SJSA1 (cell line): ENCODE measurements at regions not wholly inside any gene's neighbourhood (a gene's known extent, or its start where the extent isn't known, plus 50 kb on each side); places are given as distances from the start of the nearest gene placed in this dataset.
"Not testable (repeated sequence)": the region's sequence is repeated elsewhere in the genome, so short reads cannot be mapped to it uniquely, and the experiment has no call there.

Experiments
- DNase-seq, 2 experiments: peaks; one replicate each; pipeline ENCODE4 v3.0.0-alpha.2; 2015 to 2020; ENCODE audit warnings: low spot score in 2 of 2, low read depth in 1 of 2
- H3K27ac ChIP-seq: fragments of 250-450 bp; sonication (Bioruptor Pico); 2 replicates; pipeline ENCODE4 v1.5.1; 2020; ENCODE audit warnings: mild to moderate bottlenecking, moderate library complexity
- H3K27me3 ChIP-seq: fragments of 250-450 bp; sonication (Bioruptor Pico); replicated peaks from 2 replicates; pipeline ENCODE4 v1.5.1; 2020; ENCODE audit warnings: mild to moderate bottlenecking, moderate library complexity
- H3K36me3 ChIP-seq: fragments of 250-450 bp; sonication (Bioruptor Pico); 2 replicates; pipeline ENCODE4 v1.5.1; 2020; ENCODE audit warnings: mild to moderate bottlenecking
- H3K4me1 ChIP-seq: fragments of 250-450 bp; sonication (Bioruptor Pico); replicated peaks from 2 replicates; pipeline ENCODE4 v1.6.1; 2021; ENCODE audit warnings: mild to moderate bottlenecking
- H3K4me3 ChIP-seq: fragments of 250-450 bp; sonication (Bioruptor Pico); 2 replicates; pipeline ENCODE4 v1.5.1; 2020; ENCODE audit warnings: mild to moderate bottlenecking
- H3K9me3 ChIP-seq: fragments of 250-450 bp; sonication (Bioruptor Pico); replicated peaks from 2 replicates; pipeline ENCODE4 v1.5.1; 2020; ENCODE audit warnings: mild to moderate bottlenecking

DNA sequence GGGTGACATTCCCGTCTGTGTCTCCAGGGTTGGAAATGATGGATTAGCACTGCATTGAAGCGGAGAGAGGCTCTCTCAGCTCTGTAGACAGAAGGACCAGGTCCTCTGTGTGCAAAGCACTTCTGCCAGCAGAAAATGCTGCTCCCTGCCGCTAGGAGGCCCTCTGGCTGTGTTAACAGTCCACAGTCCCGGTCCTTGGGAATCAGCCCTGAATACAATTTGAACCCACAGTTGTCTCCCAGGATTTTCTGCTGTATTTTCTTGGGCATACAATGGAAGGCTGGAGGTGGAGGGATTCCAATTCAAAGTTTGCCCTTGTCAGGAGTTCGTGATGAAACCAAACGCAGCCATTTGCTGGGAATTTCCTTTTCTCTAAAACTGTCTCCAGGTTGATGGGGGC is 205.2 kb downstream of the GLRX3 start:
- peaks cover 14% of the 10 kb centered on the region for H3K9me3 ChIP-seq
- no peak for DNase-seq
- H3K27me3 ChIP-seq = no peaks in the 10 kb centered on the region

DNA sequence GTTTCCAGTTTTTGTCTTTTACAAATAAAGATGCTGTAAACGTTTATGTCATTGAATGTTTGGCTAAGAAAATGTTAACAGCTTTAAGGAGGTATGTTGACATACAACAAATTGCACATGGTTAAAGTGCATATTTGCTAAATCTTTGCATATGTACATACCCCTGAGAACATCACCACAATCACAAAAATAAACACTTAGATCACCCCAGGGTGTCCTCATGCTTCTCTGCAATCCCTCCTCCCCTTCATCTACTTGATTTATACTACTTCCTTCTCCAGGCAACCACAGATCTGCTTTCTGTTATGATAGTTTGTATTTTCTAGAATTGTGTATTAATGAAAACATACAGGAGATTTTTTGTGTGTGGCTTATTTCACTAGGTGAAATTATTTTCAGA is 209.5 kb downstream of the GLRX3 start:
- no peak overlapping the region for H3K27ac ChIP-seq
- H3K4me3 ChIP-seq = no peak overlapping the region
- H3K4me1 ChIP-seq = no peaks in the 10 kb centered on the region
- no peaks in the 10 kb centered on the region for H3K36me3 ChIP-seq
- H3K27me3 ChIP-seq = no peaks in the 10 kb centered on the region
- no peak for DNase-seq
- H3K9me3 ChIP-seq = peaks cover 4% of the 10 kb centered on the region

More for the DNA sequence above, 205.2 kb downstream of the GLRX3 start:
- H3K4me3 ChIP-seq = no peak overlapping the region
- H3K27ac ChIP-seq = no peak overlapping the region
- no peaks in the 10 kb centered on the region for H3K36me3 ChIP-seq
- no peaks in the 10 kb centered on the region for H3K4me1 ChIP-seq

DNA sequence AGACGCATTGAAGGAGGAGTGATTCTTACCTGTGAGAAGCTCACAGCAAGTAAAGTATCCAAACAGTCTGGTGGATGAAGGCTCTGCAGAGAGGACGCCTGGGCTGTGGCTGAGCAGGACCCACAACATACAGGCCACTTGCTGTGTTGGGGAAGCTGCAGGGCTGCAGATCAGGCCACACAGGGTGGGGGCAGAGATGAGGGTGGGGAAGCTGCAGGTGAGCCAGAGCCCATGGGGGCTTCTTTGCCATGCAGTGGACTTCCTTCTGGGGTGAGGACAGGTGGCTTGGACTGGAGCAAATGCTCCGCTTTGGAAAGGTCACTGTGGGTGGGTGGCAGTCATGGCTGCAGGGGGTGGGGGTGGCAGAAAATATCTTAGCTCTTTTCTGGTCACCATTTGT is 214.8 kb downstream of the GLRX3 start:
- no peak overlapping the region for H3K4me3 ChIP-seq
- H3K27me3 ChIP-seq = no peaks in the 10 kb centered on the region
- H3K27ac ChIP-seq = no peak overlapping the region
- H3K4me1 ChIP-seq = no peaks in the 10 kb centered on the region
- no peaks in the 10 kb centered on the region for H3K36me3 ChIP-seq
- peaks cover 11% of the 10 kb centered on the region for H3K9me3 ChIP-seq
- DNase-seq = no peak

DNA sequence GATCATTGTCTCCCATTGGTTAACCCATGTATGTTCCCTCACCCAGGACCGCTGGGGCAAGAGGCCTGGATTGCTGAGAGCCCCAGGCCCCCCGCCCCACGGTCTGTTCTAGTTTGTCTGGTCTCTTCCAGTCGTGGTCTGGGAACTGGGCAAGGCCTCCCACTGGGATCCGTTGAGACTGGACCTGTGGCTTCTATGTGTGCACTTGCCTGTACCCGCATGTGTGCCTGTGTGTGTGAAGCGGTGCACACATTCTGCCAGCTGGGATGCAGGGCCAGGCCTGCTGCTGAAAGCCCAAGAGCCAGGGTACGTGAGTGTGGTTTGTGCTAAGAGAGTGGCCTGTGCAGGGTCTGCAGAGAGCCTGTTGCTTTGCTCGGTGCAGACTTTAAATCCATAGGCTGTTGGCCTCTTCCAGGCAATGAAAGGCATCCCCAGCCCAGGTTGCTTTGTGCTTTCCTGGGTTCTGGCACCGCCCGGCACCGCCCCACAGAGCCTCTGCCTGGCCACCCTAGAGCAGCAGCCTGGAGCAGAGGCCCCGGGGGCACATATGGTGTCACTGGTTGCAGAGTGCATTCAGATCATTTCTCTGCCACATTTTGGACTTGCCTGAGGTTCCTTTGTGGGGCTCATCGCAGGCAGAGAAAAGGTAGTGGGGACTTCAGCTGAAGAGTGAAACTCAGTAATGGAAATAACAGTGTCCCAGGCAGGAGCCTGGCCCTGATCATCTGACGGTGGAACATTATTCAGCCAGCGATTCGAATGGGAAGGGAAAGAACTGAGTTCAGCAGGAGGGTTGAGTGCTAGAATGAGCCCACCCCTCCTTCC is 215.5 kb downstream of the GLRX3 start:
- Histone ChIP-seq H3K4me3 (no peak overlapping the region), H3K27me3 (no peaks in the 10 kb centered on the region), H3K27ac (no peak overlapping the region), H3K36me3 (no peaks in the 10 kb centered on the region), H3K4me1 (no peaks in the 10 kb centered on the region), H3K9me3 (peaks cover 11% of the 10 kb centered on the region)
- DNase-seq = no peak

GRCh38 chr10:130352291-130352645 is 216.1 kb downstream of the GLRX3 start:
- no peaks in the 10 kb centered on the region for H3K36me3 ChIP-seq
- no peak for DNase-seq
- H3K4me3 ChIP-seq = no peak overlapping the region
- no peaks in the 10 kb centered on the region for H3K4me1 ChIP-seq
- H3K27ac ChIP-seq = no peak overlapping the region
- peaks cover 11% of the 10 kb centered on the region for H3K9me3 ChIP-seq
- H3K27me3 ChIP-seq = no peaks in the 10 kb centered on the region

DNA sequence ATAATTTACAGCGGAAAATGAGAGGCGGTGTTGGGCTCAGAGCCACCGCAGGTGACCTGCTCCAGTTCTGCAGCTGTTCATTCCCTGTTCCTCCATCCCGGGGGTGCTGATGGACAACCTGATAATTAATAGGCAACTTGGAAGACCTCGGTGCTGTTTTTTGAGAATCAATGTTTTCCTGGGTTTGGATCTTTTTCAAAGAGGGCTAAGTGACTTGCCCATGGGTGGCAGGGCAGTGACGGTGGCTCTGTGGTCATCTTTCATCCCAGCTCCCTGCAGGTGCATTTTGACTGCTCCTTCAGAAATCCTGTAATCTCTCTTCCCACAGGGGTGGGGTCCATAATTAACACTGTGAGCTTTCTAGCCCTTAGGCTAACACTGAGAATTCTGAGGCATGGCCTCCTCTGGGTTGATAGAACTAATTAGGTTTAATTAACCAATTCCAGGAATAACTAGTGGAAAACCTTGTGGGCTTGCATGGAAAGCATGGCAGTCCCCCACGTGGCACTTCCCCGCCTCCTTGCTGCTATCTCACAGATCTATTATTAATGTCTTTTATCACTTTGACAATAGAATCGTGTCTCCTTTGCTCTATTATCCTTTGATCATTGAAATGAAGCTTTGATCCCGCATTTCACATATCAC is 217.9 kb downstream of the GLRX3 start:
- Histone ChIP-seq H3K9me3 (peaks cover 19% of the 10 kb centered on the region), H3K36me3 (no peaks in the 10 kb centered on the region), H3K4me3 (no peak overlapping the region), H3K27ac (no peak overlapping the region), H3K4me1 (no peaks in the 10 kb centered on the region), H3K27me3 (no peaks in the 10 kb centered on the region)
- DNase-seq = no peak

DNA sequence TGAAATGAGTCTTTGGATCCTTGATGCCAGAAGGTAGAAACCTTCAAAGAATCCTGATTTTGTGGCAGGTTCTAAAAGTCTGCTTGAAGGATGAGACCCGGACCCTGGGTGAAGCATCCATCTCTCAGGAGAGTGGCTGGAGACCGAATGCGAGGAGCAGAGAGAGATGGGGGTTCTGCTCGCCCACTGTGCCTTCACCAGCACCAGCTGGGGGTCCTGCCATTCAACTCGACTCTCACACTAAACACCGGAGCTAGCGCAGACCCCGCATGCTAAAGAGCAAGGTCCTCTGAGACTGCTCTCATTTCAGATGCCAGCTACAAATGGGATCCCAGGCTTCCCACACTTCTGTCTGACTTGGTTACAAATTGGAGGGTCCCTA is 218.4 kb downstream of the GLRX3 start:
- H3K4me1 ChIP-seq = no peaks in the 10 kb centered on the region
- no peak overlapping the region for H3K27ac ChIP-seq
- no peak overlapping the region for H3K4me3 ChIP-seq
- no peak for DNase-seq
- H3K9me3 ChIP-seq = peaks cover 21% of the 10 kb centered on the region
- no peaks in the 10 kb centered on the region for H3K27me3 ChIP-seq
- no peaks in the 10 kb centered on the region for H3K36me3 ChIP-seq

- no peak overlapping the region for H3K27ac ChIP-seq
Measured at GRCh38 chr10:130354976-130355795, 219.0 kb downstream of the GLRX3 start.

GRCh38 chr10:130356429-130356828 is 220.2 kb downstream of the GLRX3 start:
- H3K4me3 ChIP-seq, H3K36me3 ChIP-seq, H3K27me3 ChIP-seq, H3K4me1 ChIP-seq, H3K27ac ChIP-seq, DNase-seq: not testable (repeated sequence)
- peaks cover 21% of the 10 kb centered on the region for H3K9me3 ChIP-seq

More at GRCh38 chr10:130354976-130355795, 219.0 kb downstream of the GLRX3 start:
- H3K27me3 ChIP-seq = no peaks in the 10 kb centered on the region
- no peak overlapping the region for H3K4me3 ChIP-seq
- H3K4me1 ChIP-seq = no peaks in the 10 kb centered on the region
- H3K36me3 ChIP-seq = no peaks in the 10 kb centered on the region
- DNase-seq = no peak
- H3K9me3 ChIP-seq = peaks cover 21% of the 10 kb centered on the region

GRCh38 chr10:130357226-130357625 is 221.0 kb downstream of the GLRX3 start:
- no peaks in the 10 kb centered on the region for H3K4me1 ChIP-seq
- DNase-seq = no peak
- no peaks in the 10 kb centered on the region for H3K27me3 ChIP-seq
- H3K9me3 ChIP-seq = peaks cover 19% of the 10 kb centered on the region
- no peak overlapping the region for H3K27ac ChIP-seq
- no peaks in the 10 kb centered on the region for H3K36me3 ChIP-seq
- no peak overlapping the region for H3K4me3 ChIP-seq

GRCh38 chr10:130357951-130358350 is 221.8 kb downstream of the GLRX3 start:
- no peak for DNase-seq
- Histone ChIP-seq H3K27me3 (no peaks in the 10 kb centered on the region), H3K4me1 (no peaks in the 10 kb centered on the region), H3K4me3 (no peak overlapping the region), H3K9me3 (peaks cover 19% of the 10 kb centered on the region), H3K36me3 (no peaks in the 10 kb centered on the region), H3K27ac (no peak overlapping the region)

DNA sequence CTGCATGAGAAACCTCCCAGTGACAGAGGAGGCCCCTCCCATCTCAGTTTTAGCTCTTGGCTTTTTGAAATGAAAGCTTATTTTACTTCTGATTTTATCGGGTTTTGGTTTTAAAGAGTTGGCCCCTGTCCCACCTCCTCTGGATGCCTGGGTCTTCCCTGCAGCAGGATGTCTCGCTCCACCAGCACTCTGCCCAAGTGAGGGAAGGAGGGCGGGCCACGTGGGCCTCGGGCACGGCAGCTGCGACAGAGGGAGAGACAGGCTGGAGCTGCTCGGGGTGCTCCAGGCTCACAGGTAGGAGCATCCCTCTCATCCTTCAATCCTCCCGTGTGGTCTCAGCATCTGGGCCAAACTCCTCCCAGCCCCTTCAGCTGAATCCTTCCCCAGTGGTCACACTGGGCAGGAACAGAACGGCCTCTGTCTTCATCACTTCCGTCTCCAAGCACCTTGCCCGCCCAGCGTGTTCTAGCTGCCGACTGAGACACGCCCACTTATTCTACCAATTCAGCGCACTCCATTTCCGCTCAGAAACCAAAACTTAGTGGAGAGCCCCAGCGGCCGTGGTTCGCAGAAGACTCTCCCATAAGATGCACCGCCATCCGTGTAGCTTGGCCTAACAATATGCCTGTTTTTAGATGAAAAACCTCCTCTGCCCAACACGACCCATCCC is 222.9 kb downstream of the GLRX3 start:
- Histone ChIP-seq H3K27ac (no peak overlapping the region), H3K27me3 (no peaks in the 10 kb centered on the region), H3K36me3 (no peaks in the 10 kb centered on the region), H3K4me1 (no peaks in the 10 kb centered on the region), H3K9me3 (peaks cover 19% of the 10 kb centered on the region), H3K4me3 (no peak overlapping the region)
- DNase-seq = no peak

- no peaks in the 10 kb centered on the region for H3K27me3 ChIP-seq
- DNase-seq = no peak
- H3K27ac ChIP-seq = no peak overlapping the region
- H3K9me3 ChIP-seq = peaks cover 17% of the 10 kb centered on the region
- no peak overlapping the region for H3K4me3 ChIP-seq
- H3K4me1 ChIP-seq = no peaks in the 10 kb centered on the region
- H3K36me3 ChIP-seq = no peaks in the 10 kb centered on the region
Measured at GRCh38 chr10:130359711-130360110, 223.5 kb downstream of the GLRX3 start.
